SK-N-SH treated with all-trans-retinoic acid at 6 μM for 48 hours (cell line): ENCODE measurements at regions not wholly inside any gene's neighbourhood (a gene's known extent, or its start where the extent isn't known, plus 50 kb on each side); places are given as distances from the start of the nearest gene placed in this dataset.

Source experiments
- ATAC-seq: fragments of 200-7000 bp; cut with Tn5 transposase; 3 replicates; pipeline ENCODE4 v1.9.1; 2020; ENCODE audit warnings: mild to moderate bottlenecking, moderate library complexity
- ARNTL ChIP-seq: fragments of 450-650 bp; formaldehyde crosslinking; IDR thresholded peaks from 2 replicates; pipeline ENCODE4 v1.5.0; 2020; ENCODE audit warnings: low read depth, mild to moderate bottlenecking, moderate library complexity, borderline replicate concordance
- BACH2 ChIP-seq: fragments of 250-450 bp; sonication (Bioruptor Pico); IDR thresholded peaks from 2 replicates; pipeline ENCODE4 v1.9.0; 2021; ENCODE audit warnings: mild to moderate bottlenecking, borderline replicate concordance
- CREB5 ChIP-seq: fragments of 250-450 bp; sonication (Bioruptor Pico); IDR thresholded peaks from 2 replicates; pipeline ENCODE4 v1.5.1; 2020; ENCODE audit warnings: low read depth, mild to moderate bottlenecking, moderate library complexity
- CSDC2 ChIP-seq: fragments of 250-450 bp; sonication (Bioruptor Pico); IDR thresholded peaks from 2 replicates; pipeline ENCODE4 v1.5.0; 2020; ENCODE audit warnings: mild to moderate bottlenecking, moderate library complexity
- CSRNP3 ChIP-seq: fragments of 250-450 bp; sonication (Bioruptor Pico); IDR thresholded peaks from 2 replicates; pipeline ENCODE4 v1.5.1; 2021; ENCODE audit warnings: mild to moderate bottlenecking, moderate library complexity
- ESRRG ChIP-seq: fragments of 250-450 bp; sonication (Bioruptor Pico); IDR thresholded peaks from 2 replicates; pipeline ENCODE4 v1.6.1; 2021; ENCODE audit warnings: mild to moderate bottlenecking
- GLIS3 ChIP-seq: fragments of 250-450 bp; sonication (Bioruptor Pico); IDR thresholded peaks from 2 replicates; pipeline ENCODE4 v1.5.0; 2020; ENCODE audit warnings: mild to moderate bottlenecking, moderate library complexity
- ISL1 ChIP-seq: fragments of 250-450 bp; sonication (Bioruptor Pico); IDR thresholded peaks from 2 replicates; pipeline ENCODE4 v2.1.2; 2022; ENCODE audit warnings: mild to moderate bottlenecking, moderate library complexity
- PATZ1 ChIP-seq: fragments of 250-450 bp; sonication (Bioruptor Pico); IDR thresholded peaks from 2 replicates; pipeline ENCODE4 v1.8.0; 2020; ENCODE audit warnings: mild to moderate bottlenecking, moderate library complexity, borderline replicate concordance
- POU6F1 ChIP-seq: fragments of 250-450 bp; sonication (Bioruptor Pico); IDR thresholded peaks from 2 replicates; pipeline ENCODE4 v1.8.0; 2021; ENCODE audit warnings: low read depth, mild to moderate bottlenecking, moderate library complexity, borderline replicate concordance
- PPARA ChIP-seq: fragments of 250-450 bp; sonication (Bioruptor Pico); IDR thresholded peaks from 2 replicates; pipeline ENCODE4 v1.5.0; 2020; ENCODE audit warnings: mild to moderate bottlenecking, borderline replicate concordance
- TCF4 ChIP-seq: fragments of 250-450 bp; sonication (Bioruptor Pico); IDR thresholded peaks from 2 replicates; pipeline ENCODE4 v1.8.0; 2021; ENCODE audit warnings: mild to moderate bottlenecking, moderate library complexity, borderline replicate concordance
- TOX ChIP-seq: fragments of 250-450 bp; sonication (Bioruptor Pico); IDR thresholded peaks from 2 replicates; pipeline ENCODE4 v1.8.0; 2021; ENCODE audit warnings: mild to moderate bottlenecking, moderate library complexity, borderline replicate concordance
- TSHZ2 ChIP-seq: fragments of 250-450 bp; sonication (Bioruptor Pico); IDR thresholded peaks from 2 replicates; pipeline ENCODE4 v1.5.0; 2020; ENCODE audit warnings: mild to moderate bottlenecking, moderate library complexity
- ZC3H10 ChIP-seq: fragments of 250-450 bp; sonication (Bioruptor Pico); IDR thresholded peaks from 2 replicates; pipeline ENCODE4 v1.5.1; 2021; ENCODE audit warnings: mild to moderate bottlenecking, moderate library complexity
- ZFP3 ChIP-seq: fragments of 250-450 bp; sonication (Bioruptor Pico); IDR thresholded peaks from 2 replicates; pipeline ENCODE4 v1.5.0; 2020; ENCODE audit warnings: mild to moderate bottlenecking, moderate library complexity
- ZFP30 ChIP-seq: fragments of 450-650 bp; formaldehyde crosslinking; IDR thresholded peaks from 2 replicates; pipeline ENCODE4 v1.5.0; 2022; ENCODE audit warnings: mild to moderate bottlenecking, moderate library complexity
- ZNF565 ChIP-seq: fragments of 450-650 bp; formaldehyde crosslinking; conservative IDR thresholded peaks from 2 replicates; pipeline ENCODE4 v1.5.0; 2020; ENCODE audit warnings: low read depth, mild to moderate bottlenecking, moderate library complexity
- ZNF70 ChIP-seq: fragments of 450-650 bp; formaldehyde crosslinking; IDR thresholded peaks from 2 replicates; pipeline ENCODE4 v1.5.0; 2020; ENCODE audit warnings: mild to moderate bottlenecking, moderate library complexity
- ZNF8 ChIP-seq: fragments of 450-650 bp; formaldehyde crosslinking; IDR thresholded peaks from 2 replicates; pipeline ENCODE4 v1.5.0; 2020; ENCODE audit warnings: mild to moderate bottlenecking, moderate library complexity

- ATAC-seq: no peak
- no peak for TF ChIP-seq ESRRG (CRISPR knock-in tag)
- TF ChIP-seq CSRNP3: no peak
- TF ChIP-seq ZNF70 (CRISPR knock-in tag): no peak
- TF ChIP-seq TCF4: no peak
- TF ChIP-seq ZFP30 (CRISPR knock-in tag): no peak
- no peak for TF ChIP-seq BACH2 (CRISPR knock-in tag)
- TF ChIP-seq CREB5 (CRISPR knock-in tag): no peak
- no peak for TF ChIP-seq ZC3H10 (CRISPR knock-in tag)
- no peak for TF ChIP-seq TSHZ2 (CRISPR knock-in tag)
- no peak for TF ChIP-seq CSDC2 (CRISPR knock-in tag)
- TF ChIP-seq PPARA (CRISPR knock-in tag): no peak
- no peak for TF ChIP-seq GLIS3 (CRISPR knock-in tag)
- no peak for TF ChIP-seq ZFP3 (CRISPR knock-in tag)
- TF ChIP-seq ZNF8: no peak
- no peak for TF ChIP-seq PATZ1 (CRISPR knock-in tag)
- TF ChIP-seq, all 23 proteins: peak for 0
Observed at GRCh38 chr6:102820098-102820497, 1426.6 kb downstream of the GRIK2 start.

GRCh38 chr6:102815207-102815606 is 1421.7 kb downstream of the GRIK2 start:
- TF ChIP-seq PPARA (CRISPR knock-in tag): no peak
- no peak for TF ChIP-seq BACH2 (CRISPR knock-in tag)
- no peak for TF ChIP-seq ZFP30 (CRISPR knock-in tag)
- TF ChIP-seq ISL1 (CRISPR knock-in tag): no peak
- TF ChIP-seq ZNF70 (CRISPR knock-in tag): no peak
- TF ChIP-seq ZC3H10 (CRISPR knock-in tag): no peak
- no peak for TF ChIP-seq CSRNP3
- TF ChIP-seq ZNF565: no peak
- TF ChIP-seq ARNTL (CRISPR knock-in tag): no peak
- no peak for TF ChIP-seq POU6F1 (CRISPR knock-in tag)
- no peak for TF ChIP-seq TOX
- no peak for TF ChIP-seq CREB5 (CRISPR knock-in tag)
- ATAC-seq: no peak
